Choroid plexus epithelial cell (primary cell): ENCODE measurements at regions not wholly inside any gene's neighbourhood (a gene's known extent, or its start where the extent isn't known, plus 50 kb on each side); places are given as distances from the start of the nearest gene placed in this dataset.
"Not testable (repeated sequence)": the region's sequence is repeated elsewhere in the genome, so short reads cannot be mapped to it uniquely, and the experiment has no call there.

ENCODE experiments used
- DNase-seq: peaks from one replicate; pipeline ENCODE4 v3.0.0-alpha.2; 2010; ENCODE audit warnings: low read depth
- H3K4me3 ChIP-seq: 2 replicates; pipeline ENCODE4 v1.5.1; 2011; ENCODE audit warnings: low read depth, mild to moderate bottlenecking, control low read depth, low read length, moderate library complexity
- TF ChIP-seq, protein P1 (sequence below): conservative IDR thresholded peaks from 2 replicates; pipeline ENCODE4 v1.5.1; 2011; ENCODE audit warnings: low read depth, mild to moderate bottlenecking, control low read depth, inconsistent platforms, low read length, moderate library complexity

DNA sequence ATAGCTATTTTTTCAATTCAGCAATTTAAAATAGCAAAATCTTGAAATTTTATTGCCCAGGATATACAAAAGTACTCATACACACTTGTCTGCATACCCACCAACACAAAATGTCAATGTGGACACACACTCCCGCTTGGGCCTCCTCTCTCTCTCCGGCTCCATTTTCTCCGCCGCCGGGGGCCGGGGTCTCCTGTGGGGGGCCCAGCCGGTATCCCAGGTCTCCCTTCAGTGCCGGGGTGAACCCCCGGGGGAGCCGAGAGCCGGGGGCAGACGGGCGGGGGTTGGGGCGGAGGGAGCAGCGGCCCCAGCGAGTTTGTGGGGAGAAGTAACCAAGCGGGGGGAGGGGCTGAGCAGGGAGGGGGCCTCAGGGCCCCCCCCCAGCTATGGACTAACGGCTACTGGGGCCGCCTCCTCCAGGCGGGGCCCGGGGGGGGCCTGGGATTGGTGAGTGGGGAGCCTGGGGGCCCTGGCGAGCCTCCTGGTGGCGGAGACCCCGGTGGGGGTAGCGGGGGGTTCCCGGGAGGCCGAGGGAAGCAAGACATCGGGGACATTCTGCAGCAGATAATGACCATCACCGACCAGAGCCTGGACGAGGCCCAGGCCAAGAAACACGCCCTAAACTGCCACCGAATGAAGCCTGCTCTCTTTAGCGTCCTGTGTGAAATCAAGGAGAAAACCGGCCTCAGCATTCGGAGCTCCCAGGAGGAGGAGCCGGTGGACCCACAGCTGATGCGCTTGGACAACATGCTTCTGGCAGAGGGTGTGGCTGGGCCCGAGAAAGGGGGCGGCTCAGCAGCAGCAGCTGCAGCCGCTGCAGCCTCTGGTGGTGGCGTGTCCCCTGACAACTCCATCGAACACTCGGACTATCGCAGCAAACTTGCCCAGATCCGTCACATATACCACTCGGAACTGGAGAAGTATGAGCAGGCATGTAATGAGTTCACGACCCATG, 56.6 kb downstream of the CHST2 start:
- DNase-seq, H3K4me3 ChIP-seq: not testable (repeated sequence)

DNA sequence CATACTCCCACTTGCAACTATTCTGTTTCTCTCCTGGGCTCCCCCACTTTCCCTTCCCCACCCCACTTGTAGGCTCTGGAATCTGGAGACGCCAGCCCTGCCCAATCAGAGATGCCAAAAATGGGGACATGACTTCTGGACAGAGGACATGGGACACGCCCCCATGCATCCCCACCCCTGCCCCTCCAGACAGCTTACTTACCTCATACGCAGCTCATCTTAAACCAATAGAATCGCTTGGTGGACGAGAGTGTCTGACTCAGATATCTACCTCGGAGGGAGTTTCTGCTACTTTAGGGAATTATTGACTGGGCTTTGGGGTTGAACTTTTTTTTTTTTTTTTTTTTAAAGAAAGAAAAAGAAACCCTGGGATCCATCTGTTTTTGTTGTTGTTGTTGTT, 58.4 kb downstream of the CHST2 start:
- not testable (repeated sequence) for H3K4me3 ChIP-seq, DNase-seq

DNA sequence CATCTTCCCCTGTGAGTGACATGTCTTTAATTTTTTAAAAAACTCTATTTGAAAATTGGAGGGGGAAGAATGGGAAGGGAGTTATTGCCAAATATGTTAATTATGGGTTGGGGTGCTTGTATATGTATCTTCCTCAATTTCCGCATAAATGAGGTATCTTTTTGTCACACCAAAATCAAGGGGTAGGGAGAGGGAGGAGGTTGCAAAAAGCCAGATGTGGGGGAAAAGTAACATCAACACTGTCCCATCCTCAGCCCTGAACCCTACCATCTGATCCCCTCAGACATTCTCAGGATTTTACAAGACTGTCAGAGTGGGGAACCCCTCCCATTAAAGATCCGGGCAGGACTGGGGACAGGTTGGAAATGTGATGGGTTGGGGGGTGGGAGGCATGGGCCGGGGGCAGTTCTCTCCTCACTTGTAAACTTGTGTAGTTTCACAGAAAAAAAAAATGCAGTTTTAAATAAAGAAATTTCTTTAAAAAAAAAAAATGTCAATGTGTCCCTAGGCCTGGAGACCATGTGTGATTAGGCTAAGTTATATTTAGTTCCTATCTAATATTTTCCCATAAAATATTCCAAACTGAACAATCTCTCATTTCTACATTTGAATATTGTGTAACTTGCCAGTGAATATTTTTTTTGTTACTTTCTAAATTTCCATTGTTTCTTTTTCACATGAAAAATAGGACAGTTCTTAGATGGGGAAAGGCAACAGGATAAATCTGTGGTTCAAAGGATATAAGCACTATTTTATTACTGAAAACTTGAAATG, 59.4 kb downstream of the CHST2 start:
- not testable (repeated sequence) for H3K4me3 ChIP-seq, DNase-seq

DNA sequence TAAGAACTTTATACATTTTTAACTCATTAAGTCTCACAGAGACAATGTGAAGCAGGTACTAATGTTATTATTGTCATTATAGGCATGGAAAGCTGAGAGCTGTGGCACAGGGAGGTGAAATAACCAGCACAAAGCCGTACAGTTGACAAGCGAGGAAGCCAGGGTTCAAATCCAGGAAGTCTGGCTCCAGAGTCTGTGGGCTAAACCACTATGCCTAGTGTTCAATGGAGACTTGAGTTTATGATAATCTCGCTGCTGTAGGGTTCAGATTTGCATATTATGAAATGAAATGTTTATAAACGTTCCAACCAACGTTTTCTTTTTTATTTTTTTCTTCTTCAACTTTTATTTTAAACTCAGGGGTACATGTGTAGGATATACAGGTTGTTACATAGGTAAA, 60.0 kb downstream of the CHST2 start:
- DNase-seq: no peak

DNA sequence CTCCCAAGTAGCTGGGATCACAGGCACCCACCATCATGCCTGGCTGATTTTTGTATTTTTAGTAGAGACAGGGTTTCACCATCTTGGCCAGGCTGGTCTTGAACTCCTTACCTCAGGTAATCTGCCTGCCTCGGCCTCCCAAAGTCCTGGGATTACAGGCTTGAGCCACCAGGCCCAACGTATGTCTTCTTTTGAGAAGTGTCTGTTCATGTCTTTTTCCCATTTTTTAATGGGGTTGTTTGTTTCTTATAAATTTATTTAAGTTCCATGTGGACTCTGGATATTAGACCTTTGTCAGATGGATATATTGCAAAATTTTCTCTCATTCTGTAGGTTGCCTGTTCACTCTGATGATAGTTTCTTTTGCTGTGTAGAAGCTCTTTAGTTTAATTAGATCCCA, 61.3 kb downstream of the CHST2 start:
- not testable (repeated sequence) for DNase-seq, H3K4me3 ChIP-seq

More for the DNA sequence above, 60.0 kb downstream of the CHST2 start:
- no peak overlapping the region for H3K4me3 ChIP-seq
- TF ChIP-seq, protein P1, sequence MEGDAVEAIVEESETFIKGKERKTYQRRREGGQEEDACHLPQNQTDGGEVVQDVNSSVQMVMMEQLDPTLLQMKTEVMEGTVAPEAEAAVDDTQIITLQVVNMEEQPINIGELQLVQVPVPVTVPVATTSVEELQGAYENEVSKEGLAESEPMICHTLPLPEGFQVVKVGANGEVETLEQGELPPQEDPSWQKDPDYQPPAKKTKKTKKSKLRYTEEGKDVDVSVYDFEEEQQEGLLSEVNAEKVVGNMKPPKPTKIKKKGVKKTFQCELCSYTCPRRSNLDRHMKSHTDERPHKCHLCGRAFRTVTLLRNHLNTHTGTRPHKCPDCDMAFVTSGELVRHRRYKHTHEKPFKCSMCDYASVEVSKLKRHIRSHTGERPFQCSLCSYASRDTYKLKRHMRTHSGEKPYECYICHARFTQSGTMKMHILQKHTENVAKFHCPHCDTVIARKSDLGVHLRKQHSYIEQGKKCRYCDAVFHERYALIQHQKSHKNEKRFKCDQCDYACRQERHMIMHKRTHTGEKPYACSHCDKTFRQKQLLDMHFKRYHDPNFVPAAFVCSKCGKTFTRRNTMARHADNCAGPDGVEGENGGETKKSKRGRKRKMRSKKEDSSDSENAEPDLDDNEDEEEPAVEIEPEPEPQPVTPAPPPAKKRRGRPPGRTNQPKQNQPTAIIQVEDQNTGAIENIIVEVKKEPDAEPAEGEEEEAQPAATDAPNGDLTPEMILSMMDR: no peak

DNA sequence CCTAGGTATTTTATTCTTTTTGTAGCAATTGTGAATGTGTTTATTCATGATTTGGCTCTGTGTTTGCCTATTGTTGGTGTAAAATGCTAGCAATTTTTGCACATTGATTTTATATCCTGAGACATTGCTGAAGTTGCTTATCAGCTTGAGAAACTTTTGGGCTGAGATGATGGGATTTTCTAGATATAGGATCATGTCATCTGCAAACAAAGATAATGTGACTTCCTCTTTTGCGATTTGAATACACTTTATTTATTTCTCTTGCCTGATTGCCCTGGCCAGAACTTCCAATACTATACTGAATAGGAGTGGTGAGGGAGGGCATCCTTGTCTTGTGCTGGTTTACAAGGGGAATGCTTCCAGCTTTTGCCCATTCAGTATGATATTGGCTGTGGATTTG, 62.4 kb downstream of the CHST2 start:
- H3K4me3 ChIP-seq, DNase-seq: not testable (repeated sequence)

DNA sequence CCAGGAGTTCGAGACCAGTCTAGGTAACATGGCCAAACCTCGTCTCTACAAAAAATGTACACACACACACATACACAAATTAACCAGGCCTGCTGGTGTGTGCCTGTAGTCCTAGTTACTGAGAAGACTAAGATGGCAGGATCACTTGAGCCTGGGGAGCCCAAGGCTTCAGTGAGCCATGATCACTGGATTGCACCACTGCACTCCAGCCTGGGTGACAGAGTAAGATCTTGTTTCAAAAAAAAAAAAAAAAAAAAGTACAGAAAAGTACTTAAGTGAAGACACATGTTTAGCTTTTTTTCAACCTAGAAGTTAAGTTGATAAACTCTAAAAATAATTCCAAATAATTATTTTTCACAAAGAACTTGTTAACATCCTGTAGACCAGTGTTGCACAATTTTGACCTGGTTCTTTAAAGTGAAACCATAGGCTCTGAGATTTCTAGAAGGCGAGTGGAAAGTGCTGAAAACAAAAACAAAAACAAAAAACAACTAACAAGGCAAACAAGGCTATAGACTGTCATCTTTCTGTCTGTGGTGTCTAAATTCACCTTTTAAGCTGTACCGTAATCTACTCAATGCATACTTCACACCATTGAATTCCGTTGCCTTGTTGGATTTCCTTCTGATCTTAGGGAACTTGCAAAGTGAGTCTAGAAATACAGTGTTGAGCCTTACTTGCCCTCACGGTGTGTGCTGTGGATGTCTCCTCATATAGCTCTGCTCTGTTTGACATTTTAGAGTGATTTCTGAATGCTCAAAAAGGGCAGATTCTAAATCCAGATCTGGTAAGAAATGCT, 63.5 kb downstream of the CHST2 start:
- H3K4me3 ChIP-seq: no peak overlapping the region
- TF ChIP-seq, protein P1: no peak
- DNase-seq: no peak

DNA sequence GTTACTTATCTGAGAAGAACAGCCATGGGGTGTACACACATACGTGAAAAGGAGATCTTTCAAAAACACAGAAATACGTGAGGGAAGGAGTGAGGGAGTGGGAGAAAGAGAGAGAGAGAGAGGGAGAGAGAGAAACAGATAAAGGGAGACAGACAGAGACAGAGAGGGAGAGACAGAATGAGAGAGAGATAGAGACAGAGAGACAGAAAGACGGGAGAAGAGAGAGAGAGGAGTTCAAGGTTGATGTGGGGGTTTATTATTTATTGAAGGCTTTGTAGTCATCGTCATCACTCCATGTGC, 64.0 kb downstream of the CHST2 start:
- DNase-seq: no peak
- H3K4me3 ChIP-seq: no peak overlapping the region
- TF ChIP-seq, protein P1: no peak

DNA sequence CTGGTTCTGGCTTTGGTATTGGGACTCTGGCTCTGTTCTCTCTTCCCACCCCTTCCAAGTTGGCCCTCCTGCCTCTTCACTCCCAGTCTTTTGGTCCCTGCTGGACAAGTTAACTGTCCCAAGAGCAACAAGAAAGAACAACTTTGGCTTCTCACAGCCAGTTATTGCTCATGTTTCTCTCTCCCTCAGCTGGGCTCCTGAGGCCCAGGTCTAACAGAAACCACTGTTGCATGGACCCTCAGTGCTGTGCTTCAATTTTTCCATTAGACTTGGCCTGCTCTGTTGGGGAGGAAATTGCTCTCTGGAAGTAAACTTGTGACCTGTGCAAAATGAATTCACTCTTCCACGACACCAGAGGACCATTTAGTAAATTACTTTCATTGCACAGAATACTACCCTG, 64.5 kb downstream of the CHST2 start:
- H3K4me3 ChIP-seq: no peak overlapping the region
- TF ChIP-seq, protein P1: no peak
- no peak for DNase-seq
